Esophagus muscularis mucosa (tissue), 4 donors: ENCODE measurements at regions not wholly inside any gene's neighbourhood (a gene's known extent, or its start where the extent isn't known, plus 50 kb on each side); places are given as distances from the start of the nearest gene placed in this dataset.

Experiments
- EP300 ChIP-seq: sonication (generic); formaldehyde crosslinking; IDR thresholded peaks from one replicate; pipeline ENCODE4 v1.6.1; 2017; ENCODE audit warnings: antibody characterized with exemption
- POLR2A ChIP-seq: fragments of 450-650 bp; IDR thresholded peaks from one replicate; pipeline ENCODE4 v1.6.1; 2017; ENCODE audit warnings: antibody characterized with exemption, moderate library complexity, mild to moderate bottlenecking, low read depth
- POLR2AphosphoS5 ChIP-seq, 2 donors: sonication (generic); formaldehyde crosslinking; IDR thresholded peaks; one replicate each; pipeline ENCODE4 v1.6.1; 2017; ENCODE audit warnings: antibody characterized with exemption in 2 of 2
- TF ChIP-seq, protein P1 (sequence below), 3 experiments: fragments of 200-600 bp in 2 of 3; fragments of 450-650 bp in 1 of 3; sonication (generic) in 2 of 3; IDR thresholded peaks; one replicate each; pipeline ENCODE4 v1.5.1; 2017 to 2019; ENCODE audit warnings: antibody characterized with exemption in 3 of 3, mild to moderate bottlenecking in 2 of 3, moderate library complexity in 1 of 3

DNA sequence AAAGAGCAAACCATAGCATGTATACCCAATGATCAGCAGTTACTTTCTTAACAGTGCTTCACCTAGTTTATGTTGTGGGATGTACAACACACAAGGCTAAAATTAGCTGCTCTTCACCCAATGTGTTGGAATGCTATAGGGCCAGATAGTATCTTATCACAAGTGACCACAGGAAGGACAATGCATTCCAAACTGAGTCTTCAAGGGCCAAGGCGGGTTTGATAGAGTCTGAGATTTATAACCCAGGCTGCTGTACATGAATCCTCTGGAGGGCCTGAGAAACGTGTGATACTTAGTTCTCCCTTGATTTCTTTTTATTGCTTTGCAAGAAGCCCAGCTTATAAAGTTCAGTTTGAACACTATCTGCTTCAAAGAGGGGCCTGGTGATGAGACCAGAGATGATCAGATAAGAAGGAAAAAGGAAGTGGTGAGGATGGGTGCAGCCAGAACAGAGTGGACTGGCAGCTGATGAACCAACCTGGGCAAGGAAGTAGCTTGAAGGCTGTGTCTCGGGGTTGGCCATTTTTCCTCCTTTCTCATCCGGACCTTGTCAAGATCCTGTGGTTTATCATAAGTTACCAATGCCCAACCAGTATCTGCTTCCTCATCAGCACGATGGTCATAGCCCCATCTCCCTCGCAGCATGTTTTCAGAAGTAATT, 62.2 kb upstream of the BMP2 start:
- no peak for TF ChIP-seq EP300
- TF ChIP-seq, protein P1, sequence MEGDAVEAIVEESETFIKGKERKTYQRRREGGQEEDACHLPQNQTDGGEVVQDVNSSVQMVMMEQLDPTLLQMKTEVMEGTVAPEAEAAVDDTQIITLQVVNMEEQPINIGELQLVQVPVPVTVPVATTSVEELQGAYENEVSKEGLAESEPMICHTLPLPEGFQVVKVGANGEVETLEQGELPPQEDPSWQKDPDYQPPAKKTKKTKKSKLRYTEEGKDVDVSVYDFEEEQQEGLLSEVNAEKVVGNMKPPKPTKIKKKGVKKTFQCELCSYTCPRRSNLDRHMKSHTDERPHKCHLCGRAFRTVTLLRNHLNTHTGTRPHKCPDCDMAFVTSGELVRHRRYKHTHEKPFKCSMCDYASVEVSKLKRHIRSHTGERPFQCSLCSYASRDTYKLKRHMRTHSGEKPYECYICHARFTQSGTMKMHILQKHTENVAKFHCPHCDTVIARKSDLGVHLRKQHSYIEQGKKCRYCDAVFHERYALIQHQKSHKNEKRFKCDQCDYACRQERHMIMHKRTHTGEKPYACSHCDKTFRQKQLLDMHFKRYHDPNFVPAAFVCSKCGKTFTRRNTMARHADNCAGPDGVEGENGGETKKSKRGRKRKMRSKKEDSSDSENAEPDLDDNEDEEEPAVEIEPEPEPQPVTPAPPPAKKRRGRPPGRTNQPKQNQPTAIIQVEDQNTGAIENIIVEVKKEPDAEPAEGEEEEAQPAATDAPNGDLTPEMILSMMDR (IDR thresholded peaks at IDR 0.05), result no peak
- no peak for TF ChIP-seq POLR2AphosphoS5 (IDR thresholded peaks at IDR 0.05)
- TF ChIP-seq POLR2A, result no peak
